HG02884 (cell line): ENCODE measurements at regions not wholly inside any gene's neighbourhood (a gene's known extent, or its start where the extent isn't known, plus 50 kb on each side); places are given as distances from the start of the nearest gene placed in this dataset.
A peak's percentile ranks its signal among the peaks of the same experiment; 100 is the strongest.
"Not testable (repeated sequence)": the region's sequence is repeated elsewhere in the genome, so short reads cannot be mapped to it uniquely, and the experiment has no call there.

Experiments
- ATAC-seq: cut with Tn5 transposase; IDR thresholded peaks from one replicate; pipeline ENCODE4 v1.9.1; 2021; ENCODE audit warnings: mild to moderate bottlenecking, moderate library complexity; ENCODE audit not compliant: unreplicated experiment

GRCh38 chr2:110394769-110395168 lies 77.8 kb downstream of the LIMS4 start:
- ATAC-seq: not testable (repeated sequence)

- not testable (repeated sequence) for ATAC-seq
Observed at GRCh38 chr2:110392366-110392765, 80.2 kb downstream of the LIMS4 start.

DNA sequence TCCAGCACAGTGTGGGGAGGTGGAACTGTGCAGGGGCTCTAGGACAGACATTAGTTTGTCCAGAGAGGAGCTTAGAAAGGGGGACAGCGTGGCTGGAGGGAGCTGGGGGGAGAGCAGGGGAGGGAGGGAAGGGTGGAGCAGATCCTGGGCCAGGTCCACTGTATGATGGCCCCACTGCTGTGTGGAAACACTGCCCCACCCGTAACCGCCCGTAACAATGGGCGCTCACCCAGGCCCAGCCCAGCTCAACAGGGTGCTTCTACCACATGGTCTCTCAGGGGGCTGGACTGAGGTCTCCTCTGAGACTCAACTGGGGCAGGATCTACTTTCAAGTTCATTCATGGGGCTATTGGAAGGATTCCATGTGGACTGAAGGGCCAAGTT lies 81.6 kb downstream of the LIMS4 start:
- ATAC-seq: not testable (repeated sequence)

DNA sequence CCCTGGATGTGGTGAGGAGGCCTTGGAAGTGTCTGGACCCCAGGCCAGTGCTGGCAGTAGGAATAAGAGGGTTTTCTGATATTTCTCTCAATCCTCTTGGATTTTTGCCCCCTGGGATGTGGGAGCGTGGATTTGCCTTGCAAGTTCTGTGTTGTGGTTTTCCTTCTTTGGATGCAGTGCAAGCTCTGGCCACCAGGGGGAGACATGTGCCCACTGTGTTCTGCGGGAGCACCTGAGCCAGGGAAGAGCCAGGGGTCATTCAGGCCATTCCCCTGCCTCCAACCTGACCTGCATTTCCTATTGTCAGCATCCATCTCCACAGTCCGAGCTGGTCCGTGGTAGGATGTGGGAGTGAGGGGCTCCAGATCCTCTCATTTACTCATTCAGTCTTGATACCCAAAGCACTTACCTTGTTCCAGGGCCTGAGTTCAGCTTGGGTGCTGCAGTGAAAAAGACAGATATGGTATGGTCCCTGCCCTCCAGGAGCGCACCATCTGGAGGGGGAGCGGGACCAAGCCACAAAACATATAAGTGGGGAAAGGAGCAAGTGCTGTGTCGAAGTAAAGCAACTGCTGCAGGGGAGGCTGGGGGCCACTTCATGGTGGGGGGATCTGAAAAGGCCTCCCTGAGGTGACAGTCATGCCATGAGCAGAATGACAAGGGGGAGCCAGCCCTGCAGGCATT lies 82.1 kb downstream of the LIMS4 start:
- ATAC-seq: not testable (repeated sequence)

DNA sequence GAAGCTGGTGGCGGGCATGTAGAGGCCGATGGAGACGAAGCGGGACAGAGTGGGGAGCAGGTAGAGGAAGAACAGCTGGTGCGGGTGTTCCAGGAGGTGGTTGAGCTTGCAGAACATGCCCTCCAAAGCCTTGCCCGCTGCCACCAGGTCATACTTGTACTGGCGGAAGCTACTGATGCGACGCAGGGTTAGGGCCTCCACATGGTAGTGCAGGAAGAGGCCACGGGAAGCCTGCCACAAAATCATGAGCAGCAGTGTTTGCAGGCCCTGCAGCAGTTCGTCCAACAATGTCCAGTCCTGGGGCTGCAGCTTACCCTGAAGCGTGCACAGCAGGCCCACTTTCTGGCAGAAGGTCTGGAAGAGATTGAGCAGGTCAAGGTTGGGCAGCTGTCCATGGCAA lies 85.6 kb downstream of the LIMS4 start:
- ATAC-seq: not testable (repeated sequence)

DNA sequence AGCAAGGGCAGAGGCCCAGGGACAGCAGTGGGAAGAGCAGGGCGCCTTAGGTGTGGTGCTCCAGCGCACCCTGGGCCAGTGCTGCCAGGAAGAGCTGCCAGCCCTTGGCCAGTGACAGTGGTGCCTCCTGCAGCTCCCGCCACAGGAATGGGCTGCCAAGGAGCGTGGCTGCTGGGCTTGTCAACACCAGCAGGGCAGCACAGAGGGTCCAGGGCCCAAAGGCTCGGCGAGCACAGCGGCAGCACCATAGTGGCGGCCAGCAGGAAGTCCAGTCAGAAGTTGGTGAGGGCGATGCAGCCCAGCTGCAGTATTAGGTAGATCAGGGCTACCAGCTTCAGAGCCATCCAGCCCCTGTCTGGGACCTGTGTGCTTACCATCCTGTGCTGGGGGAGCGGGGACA lies 86.1 kb downstream of the LIMS4 start:
- ATAC-seq: not testable (repeated sequence)

DNA sequence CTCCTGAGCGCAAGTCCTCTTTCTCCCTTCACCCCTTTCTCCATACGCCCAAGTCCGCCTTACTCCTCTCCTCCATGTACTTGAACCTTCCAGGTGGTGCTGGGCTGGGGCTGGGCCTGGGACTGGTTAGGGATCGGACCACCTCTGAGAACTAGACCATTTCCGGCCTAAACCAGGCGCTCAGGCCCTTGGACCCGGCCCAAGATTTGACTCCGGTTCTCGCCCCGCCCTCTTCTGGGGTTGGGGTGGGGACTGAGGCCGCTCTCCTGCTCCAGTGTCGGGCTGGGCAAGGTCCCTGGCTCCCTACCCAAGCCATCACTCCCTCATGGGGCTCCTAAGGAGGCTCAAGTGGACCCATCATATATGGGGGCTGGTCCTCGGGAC lies 87.9 kb downstream of the LIMS4 start:
- ATAC-seq: not testable (repeated sequence)

- ATAC-seq: not testable (repeated sequence)
Observed at GRCh38 chr2:110384109-110384735, 88.4 kb downstream of the LIMS4 start.

DNA sequence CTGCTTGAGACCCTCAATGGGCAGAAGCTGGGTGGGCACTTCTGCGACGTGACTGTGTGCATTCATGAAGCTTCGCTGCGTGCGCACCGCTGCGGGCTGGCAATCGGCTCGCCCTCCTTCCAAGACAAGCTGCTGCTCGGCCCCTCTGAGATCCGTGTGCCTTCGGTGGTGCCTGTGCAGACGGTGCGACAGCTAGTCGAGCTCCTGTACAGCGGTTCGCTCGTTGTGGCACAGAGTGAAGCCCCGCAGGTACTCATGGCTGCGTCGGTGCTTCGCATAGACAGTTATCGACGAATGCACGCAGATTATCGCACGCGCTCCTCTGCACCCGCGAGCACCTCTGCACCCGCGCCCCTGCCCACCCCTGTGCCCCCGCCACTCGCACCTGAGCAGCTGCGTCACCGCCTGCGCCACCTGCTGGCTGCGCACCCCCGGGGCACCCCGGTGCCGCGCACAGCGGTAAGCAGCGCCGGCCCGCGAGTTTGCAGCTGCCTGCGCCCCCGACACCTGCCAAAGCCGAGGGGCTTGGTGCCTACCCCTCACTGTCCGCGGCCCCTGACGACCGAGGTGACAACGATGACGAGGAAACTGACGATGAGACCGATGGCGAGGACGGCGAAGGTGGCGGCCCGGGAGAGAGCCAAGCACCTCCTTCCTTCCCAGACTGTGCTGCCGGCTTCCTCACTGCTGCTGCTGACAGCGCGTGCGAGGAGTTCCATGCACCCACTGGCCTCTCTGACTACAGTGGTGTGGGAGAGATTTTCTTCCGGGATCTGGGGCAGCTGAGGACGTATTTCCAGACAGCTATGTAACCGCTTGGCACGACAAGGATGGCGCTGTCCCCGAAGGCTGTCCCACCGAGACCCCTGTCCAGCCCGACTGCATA lies 89.2 kb downstream of the LIMS4 start:
- peak; percentile 76 for ATAC-seq

DNA sequence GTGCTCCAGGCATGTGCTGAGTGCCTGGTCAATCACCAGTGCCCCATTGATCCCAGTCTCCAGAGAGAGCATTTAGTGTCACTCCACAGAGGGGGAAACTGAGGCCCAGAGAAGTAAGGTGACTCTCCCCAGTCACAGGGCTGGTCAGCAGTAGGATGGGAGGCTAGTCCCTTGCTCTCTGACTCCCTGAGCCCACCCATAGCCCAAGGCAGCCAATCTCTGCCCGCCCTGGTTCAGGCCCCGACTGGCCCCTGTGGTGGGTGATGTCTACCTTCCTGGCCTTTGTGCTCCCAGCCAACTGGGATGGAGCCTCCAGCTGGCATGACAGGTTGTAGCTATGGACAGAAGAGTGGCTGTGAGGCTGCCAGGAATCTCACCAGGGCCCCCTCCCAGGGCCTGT lies 99.1 kb downstream of the LIMS4 start:
- ATAC-seq: not testable (repeated sequence)

DNA sequence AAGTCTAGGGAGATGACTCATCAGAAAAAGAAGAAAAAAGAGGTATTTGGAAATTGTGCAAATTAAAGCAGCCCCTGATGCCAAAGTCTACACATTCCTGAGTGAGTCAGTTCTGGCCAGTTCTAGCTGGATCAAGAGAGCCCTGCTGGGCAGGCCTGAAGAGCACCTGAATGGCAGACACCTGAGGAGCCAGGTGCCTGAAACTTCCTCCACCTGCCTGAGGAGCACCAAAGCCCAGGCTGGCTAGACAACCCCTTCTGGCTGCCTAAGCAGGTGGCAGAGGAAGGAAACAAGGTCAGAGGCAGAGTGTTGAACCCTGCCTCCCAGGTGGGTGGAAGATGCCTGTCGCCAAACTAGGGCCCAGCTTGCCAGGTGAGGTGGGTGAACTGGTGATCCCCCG lies 101.0 kb downstream of the LIMS4 start:
- ATAC-seq: not testable (repeated sequence)

DNA sequence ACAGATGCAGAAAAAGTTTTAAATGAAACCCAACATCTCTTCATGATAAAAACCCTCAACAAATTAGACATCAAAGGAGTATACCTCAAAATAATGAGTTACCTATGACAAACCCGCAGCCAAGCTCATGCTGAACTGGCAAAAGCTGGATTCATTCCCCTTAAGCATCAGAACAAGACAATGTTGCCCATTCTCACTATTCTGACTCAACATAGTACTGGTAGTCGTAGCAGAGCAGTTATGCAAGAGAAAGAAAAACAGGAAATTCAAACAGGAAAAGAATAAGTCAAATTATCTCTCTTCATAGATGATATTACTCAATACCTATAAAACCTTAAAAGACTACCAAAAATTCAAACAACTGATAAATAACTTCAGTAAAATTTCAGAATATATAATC lies 115.0 kb downstream of the LIMS4 start:
- ATAC-seq: not testable (repeated sequence)

DNA sequence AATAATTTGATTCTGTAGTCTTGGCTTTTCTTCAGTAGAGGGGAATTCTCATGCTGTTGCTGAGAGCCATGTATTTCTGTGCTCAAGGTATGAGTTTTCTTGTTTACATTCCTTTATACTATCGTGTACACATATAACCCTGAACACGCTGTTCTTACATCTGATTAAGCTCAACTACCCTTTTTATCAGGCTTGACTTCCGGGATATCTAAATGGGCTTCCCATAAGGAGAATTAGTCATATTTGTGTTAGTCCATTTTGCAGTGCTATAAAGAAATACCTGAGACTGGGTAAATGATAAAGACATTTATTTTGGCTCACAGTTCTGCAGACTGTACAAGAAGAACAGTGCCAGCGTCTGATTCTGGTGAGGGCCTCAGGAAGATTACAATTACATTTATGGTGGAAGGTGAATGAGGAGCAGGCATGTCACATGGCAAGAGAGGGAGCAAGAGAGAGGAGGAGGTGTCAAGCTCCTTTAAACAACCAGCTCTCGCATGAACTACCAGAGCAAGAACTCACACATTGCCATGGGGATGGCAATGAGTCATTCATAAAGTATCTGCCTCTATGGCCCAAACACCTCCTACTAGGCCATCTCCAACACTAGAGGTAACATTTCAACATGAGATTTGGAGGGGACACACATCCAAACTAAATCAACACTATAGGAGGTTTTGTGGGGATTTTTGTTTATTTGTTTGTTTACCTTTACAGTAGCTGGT lies 118.2 kb downstream of the LIMS4 start:
- not testable (repeated sequence) for ATAC-seq

GRCh38 chr2:110350718-110351117 lies 121.9 kb downstream of the LIMS4 start:
- ATAC-seq: not testable (repeated sequence)

DNA sequence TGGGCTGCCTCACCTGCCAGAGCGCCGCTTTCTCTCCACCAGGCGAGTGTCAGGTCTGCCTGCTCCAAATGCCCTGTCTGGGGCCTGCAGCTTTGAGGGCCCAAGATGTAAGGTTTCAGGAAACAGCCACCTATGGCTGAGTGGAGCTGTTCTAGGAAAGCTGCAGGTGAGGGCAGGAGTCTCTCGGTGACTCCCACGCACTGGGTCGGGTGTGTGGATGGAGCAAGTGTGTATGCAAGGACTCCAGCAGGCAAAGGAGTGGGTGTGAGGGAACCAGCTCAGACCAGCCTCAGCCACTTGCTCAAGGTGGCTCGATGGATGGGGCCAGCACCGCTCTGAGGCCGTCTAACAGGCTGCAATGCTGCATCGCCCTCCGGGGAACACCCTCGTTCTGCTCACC lies 123.7 kb downstream of the LIMS4 start:
- not testable (repeated sequence) for ATAC-seq

- ATAC-seq: not testable (repeated sequence)
Observed at GRCh38 chr2:110344405-110345035, 128.1 kb downstream of the LIMS4 start.

DNA sequence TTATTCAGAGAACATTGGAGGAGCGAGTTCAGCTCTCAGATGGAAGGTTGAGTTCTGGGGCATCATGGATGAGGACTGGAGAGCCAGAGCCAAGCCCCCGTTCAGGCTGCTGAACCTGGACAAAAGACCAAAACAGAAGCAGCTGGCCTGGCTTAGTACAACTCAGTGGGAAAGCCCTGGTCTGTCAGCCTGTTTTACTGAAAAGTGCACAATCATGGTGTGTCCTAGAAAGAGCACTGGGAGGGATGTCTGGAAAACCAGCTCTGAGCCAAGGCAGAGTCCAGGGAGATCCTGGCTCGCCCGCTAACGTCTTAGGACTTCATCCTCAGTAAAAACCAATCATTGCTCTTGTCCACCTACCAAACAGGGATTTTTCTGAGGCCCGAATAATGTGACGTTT lies 129.7 kb upstream of the MTLN start:
- ATAC-seq: not testable (repeated sequence)

DNA sequence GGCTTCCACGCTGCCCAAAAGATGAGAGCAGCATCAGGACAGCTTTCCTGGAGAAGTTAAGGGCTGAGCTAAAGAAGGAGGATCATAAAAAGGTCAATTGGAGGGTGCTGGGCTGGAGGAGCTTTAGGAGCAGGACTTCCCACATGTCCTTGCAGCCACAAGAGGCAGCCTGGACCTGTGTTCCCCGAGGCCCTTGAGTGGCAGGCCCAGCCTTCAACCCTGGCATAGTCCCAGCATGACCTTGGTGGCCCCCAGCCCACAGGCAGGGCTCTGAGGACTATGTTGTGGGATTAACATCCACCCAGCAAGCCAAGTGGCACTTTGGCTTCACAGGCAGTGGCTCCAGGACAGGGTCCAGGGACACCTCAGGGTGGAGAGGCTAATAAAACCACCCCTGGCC lies 126.8 kb upstream of the MTLN start:
- not testable (repeated sequence) for ATAC-seq

GRCh38 chr2:110338277-110339003 lies 126.1 kb upstream of the MTLN start:
- ATAC-seq: not testable (repeated sequence)

DNA sequence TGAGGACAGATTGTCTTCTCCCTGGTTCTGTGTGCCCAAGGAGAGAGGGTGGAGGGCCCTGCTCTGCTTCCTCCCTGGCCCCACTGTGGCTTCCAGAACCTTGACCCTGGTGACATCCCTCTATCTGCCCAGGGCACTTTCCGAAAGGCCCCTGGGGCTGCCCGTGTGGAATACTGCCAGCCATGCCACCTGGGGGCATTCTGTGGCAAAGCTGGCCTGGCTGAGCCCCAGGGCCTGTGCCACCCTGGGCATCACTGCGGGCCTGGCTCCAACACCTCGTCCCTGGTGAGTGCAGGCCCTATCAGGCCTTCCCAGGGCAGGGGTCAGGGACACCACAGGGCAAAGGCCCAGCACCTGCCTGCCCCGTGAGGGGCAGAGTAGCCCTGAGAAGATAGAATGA lies 123.7 kb upstream of the MTLN start:
- ATAC-seq: not testable (repeated sequence)
